IgD-negative memory B cell (primary cell): ENCODE measurements at regions not wholly inside any gene's neighbourhood (a gene's known extent, or its start where the extent isn't known, plus 50 kb on each side); places are given as distances from the start of the nearest gene placed in this dataset.

ENCODE experiments used
- H3K27ac Mint-ChIP-seq, 3 donors: one replicate each; pipeline ENCODE4 v1.8.0; 2020 to 2022; ENCODE audit warnings: mild to moderate bottlenecking in 3 of 3, mixed read lengths in 3 of 3, moderate library complexity in 1 of 3
- H3K27me3 Mint-ChIP-seq: one replicate; pipeline ENCODE4 v1.8.0; 2021; ENCODE audit warnings: mixed read lengths
- H3K36me3 Mint-ChIP-seq: one replicate; pipeline ENCODE4 v1.8.0; 2020; ENCODE audit warnings: mild to moderate bottlenecking, mixed read lengths
- H3K4me1 Mint-ChIP-seq, 3 donors: one replicate each; pipeline ENCODE4 v1.8.0; 2020 to 2022; ENCODE audit warnings: mixed read lengths in 3 of 3, mild to moderate bottlenecking in 1 of 3
- H3K4me3 Mint-ChIP-seq, 4 donors: one replicate each; pipeline ENCODE4 v1.8.0; 2020 to 2022; ENCODE audit warnings: mild to moderate bottlenecking in 4 of 4, mixed read lengths in 4 of 4, moderate library complexity in 3 of 4
- H3K9me3 Mint-ChIP-seq, 3 donors: one replicate each; pipeline ENCODE4 v1.8.0; 2020 to 2021; ENCODE audit warnings: mixed read lengths in 3 of 3, mild to moderate bottlenecking in 1 of 3

DNA sequence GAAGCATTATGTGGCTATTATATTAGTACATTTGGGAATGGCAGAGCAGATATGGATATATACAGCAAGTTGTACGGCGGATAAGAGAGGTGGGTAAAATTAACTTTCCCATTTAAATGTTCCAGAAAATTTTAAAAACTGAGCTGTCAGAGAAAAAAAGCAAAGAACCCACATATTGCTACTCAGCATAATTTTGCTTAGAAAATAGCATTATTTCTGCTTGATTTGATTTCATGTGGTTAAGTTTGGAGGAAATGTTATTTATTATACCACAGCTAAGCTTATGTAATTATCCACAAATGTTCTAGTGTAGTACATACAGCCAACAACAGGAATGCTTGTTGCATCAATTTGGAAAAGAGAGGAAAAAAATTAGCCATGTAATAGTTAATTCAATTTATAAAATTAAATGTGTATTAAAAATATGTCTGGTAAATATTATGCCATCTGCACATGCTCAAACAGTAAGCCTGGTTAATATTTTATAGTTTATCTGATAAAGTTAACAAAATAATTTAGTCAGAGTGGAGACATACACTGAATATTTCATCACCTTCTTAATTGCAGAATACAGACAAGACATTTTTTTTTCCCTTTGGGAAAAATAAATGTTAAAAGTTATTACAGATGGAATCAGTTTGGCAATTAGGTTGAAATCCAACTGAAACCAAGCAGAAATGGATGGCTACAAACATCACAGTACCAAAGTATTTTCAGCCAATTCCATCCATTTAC lies 172.1 kb upstream of the ID4 start:
- H3K4me1 Mint-ChIP-seq, result peaks cover 0 to 3% (median 0%) of the 10 kb centered on the region in 3 donors
- peaks cover 4 to 6% (median 5%) of the 10 kb centered on the region in 3 donors for H3K9me3 Mint-ChIP-seq
- H3K27ac Mint-ChIP-seq, result no peak overlapping the region
- peaks cover 2% of the 10 kb centered on the region for H3K36me3 Mint-ChIP-seq
- peaks cover 1% of the 10 kb centered on the region for H3K27me3 Mint-ChIP-seq
- no peak overlapping the region for H3K4me3 Mint-ChIP-seq

DNA sequence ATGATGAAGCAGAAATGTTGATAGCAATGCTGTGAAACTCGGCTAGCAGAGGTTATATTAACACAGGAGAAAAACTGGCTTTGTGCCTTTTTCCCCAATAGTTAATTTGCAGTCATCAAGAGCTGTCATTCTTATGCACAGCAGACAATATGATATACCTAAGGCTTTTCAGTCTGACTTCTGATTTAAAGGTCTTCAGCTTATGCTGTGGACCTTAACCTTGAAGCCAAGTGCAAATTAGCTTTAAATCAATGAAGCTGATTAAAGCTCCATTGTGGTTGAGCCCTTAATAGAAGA lies 171.6 kb upstream of the ID4 start:
- Mint-ChIP-seq H3K4me1 (peaks cover 0 to 3% (median 0%) of the 10 kb centered on the region in 3 donors), H3K36me3 (peaks cover 2% of the 10 kb centered on the region), H3K4me3 (no peak overlapping the region), H3K27ac (no peak overlapping the region), H3K27me3 (peaks cover 1% of the 10 kb centered on the region), H3K9me3 (peaks cover 4 to 10% (median 5%) of the 10 kb centered on the region in 3 donors)

GRCh38 chr6:19668710-19669109 lies 168.5 kb upstream of the ID4 start:
- Mint-ChIP-seq H3K9me3 (peaks cover 0 to 13% (median 5%) of the 10 kb centered on the region in 3 donors), H3K4me3 (no peak overlapping the region), H3K4me1 (peaks cover 0 to 2% (median 0%) of the 10 kb centered on the region in 3 donors), H3K27me3 (no peaks in the 10 kb centered on the region), H3K27ac (no peak overlapping the region), H3K36me3 (peaks cover 2% of the 10 kb centered on the region)

GRCh38 chr6:19669206-19669605 lies 168.0 kb upstream of the ID4 start:
- H3K36me3 Mint-ChIP-seq, result peaks cover 2% of the 10 kb centered on the region

DNA sequence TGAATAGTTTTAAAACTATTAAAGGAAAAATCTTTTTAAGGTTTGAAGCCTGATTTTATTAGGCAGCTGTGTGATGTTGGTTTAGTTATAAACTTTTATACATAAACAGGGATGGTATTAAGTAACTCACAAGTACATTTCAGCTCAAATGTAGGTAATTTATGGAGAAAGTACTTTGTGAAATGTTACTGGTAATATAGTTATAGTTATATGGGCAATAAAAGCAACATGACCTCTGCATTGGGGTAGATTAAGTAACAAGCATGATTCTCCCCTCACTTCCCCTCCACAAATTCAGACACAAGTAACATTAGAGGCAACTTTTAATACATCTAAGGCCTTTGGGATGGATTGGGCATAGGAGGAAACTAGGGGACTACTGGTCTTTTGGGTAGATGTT lies 154.3 kb upstream of the ID4 start:
- Mint-ChIP-seq H3K27ac (no peak overlapping the region), H3K4me3 (no peak overlapping the region), H3K9me3 (peaks cover 3 to 10% (median 3%) of the 10 kb centered on the region in 3 donors), H3K27me3 (no peaks in the 10 kb centered on the region), H3K36me3 (no peaks in the 10 kb centered on the region), H3K4me1 (no peaks in the 10 kb centered on the region)

More at GRCh38 chr6:19669206-19669605, 168.0 kb upstream of the ID4 start:
- Mint-ChIP-seq H3K4me1 (peaks cover 0 to 2% (median 0%) of the 10 kb centered on the region in 3 donors), H3K27ac (no peak overlapping the region), H3K9me3 (peaks cover 0 to 10% (median 5%) of the 10 kb centered on the region in 3 donors), H3K27me3 (no peaks in the 10 kb centered on the region), H3K4me3 (no peak overlapping the region)

DNA sequence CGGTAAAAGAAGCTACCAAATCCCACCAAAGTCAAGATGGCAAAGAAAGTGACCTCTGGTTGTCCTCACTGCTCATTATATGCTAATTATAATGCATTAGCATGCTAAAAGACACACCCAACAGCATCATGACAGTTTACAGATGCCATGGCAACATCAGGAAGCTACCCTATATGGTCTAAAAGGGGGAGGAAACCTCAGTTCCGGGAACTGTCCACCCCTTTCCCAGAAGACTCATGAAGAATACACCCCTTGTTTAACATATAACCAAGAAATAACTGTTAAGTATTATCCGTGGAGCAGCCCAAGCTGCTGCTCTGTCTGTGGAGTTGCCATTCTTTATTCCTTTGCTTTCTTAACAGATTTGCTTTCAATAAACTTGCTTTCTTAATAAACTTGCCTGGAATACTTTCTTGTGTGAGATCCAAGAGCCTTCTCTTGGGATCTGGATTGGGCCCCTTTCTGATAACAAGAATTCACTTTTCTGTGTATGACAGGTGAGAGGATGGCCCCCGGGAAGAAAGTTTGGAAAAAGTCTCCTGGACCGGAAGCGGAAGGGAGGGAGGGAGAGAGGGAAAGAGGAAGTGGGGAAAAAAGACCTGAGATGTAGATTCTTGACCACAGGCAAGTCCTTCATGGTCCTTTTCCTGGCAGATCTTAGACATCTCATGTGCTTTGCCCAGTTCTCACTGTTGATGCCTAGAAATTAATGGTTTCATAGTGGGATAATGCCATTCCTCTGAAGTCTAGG lies 146.7 kb upstream of the ID4 start:
- Mint-ChIP-seq H3K9me3 (peaks cover 6 to 7% (median 6%) of the 10 kb centered on the region in 3 donors), H3K27ac (no peak overlapping the region), H3K36me3 (no peaks in the 10 kb centered on the region), H3K4me3 (no peak overlapping the region), H3K4me1 (no peaks in the 10 kb centered on the region), H3K27me3 (peaks cover 4% of the 10 kb centered on the region)

DNA sequence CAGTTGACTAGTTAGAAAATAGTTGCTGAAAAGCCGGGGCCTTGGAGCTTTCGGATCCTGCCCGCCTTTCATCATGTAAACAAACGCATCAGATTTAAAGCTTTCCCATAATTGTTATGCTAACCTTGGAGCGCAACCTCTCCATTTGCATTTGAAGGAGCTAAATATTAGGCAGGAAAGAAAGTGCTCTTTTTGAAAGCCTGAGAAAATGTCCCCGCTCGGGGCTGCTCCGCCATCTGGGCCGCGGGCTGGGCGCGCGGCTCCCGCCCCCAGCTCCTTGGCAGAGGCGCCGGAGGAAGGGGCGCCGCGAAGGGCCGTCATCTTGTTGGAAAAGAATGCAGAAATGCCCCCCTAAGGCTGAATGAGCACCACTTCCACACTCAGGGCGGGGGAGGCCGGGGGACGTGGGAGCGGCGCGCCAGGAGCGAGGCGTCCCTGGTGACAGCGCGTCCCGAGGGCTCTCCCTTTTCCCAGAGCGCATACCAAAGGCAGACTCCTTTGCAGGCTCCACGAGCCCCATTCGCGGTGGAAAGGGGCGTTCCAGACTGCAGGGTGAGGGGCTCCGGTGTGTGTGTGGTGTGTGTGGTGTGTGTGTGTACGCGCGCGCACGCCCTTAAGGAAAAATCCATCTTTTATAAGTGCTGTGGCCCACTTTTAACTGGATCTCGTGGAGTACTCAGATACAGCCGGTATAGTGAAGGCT lies 145.6 kb upstream of the ID4 start:
- H3K36me3 Mint-ChIP-seq, result no peaks in the 10 kb centered on the region

DNA sequence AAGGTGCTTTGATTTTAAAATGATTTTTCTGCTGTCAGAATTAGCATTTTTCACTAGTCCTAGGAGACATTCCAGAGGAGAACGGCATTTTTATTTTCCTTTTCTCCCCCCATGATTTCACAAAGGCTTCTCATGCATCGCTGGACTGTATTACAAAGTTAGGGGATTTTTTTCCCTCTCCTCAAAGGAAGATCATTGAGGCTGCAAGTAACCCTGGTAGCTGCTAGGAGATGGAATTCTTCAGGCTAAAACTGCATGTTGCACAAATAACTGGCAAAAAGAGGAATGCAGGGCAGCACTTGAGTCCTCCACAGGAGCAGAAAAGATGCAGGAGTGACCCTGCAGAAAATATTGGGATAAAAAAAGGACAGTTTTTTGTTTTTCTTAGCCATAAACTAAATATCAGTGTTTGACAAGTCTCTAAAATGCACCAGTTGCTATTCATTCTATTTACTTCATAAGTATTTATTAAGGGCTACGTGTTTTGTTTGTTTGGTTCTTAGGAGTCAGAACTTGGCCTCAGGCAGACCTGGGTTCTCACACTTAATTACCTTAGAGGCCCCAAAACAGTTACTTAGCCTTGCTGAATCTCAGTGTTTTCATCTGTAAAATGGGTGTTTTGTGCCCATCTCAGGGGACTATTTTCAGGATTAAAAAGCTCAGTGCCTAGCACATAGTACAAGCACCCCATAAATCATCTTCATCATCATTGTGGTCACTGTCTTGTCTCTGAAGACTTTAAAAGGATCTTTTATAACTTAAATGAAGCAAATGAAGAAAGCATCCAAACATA lies 144.5 kb upstream of the ID4 start:
- Mint-ChIP-seq H3K27ac (no peak overlapping the region), H3K36me3 (no peaks in the 10 kb centered on the region)

More for the DNA sequence above, 145.6 kb upstream of the ID4 start:
- peaks cover 4% of the 10 kb centered on the region for H3K27me3 Mint-ChIP-seq
- H3K4me1 Mint-ChIP-seq, result no peaks in the 10 kb centered on the region
- H3K9me3 Mint-ChIP-seq, result peaks cover 6 to 7% (median 6%) of the 10 kb centered on the region in 3 donors
- no peak overlapping the region for H3K4me3 Mint-ChIP-seq
- H3K27ac Mint-ChIP-seq, result no peak overlapping the region

DNA sequence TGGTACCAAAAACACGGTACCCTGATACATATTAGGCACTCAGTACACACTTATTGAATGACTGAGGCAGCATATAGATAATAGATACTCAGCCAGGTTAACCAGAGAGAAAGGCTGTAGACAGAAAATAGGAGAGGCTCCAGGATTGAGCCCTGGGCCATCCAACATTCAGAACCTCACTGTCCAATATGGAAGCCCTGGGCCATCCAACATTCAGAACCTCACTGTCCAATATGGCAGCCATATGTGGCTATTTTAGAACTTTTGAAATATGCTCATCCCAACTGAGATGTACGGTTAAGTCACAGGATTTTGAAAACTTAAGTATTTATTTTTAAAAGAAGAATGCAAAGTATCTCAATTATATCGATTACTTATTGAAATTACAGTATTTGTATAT lies 142.5 kb upstream of the ID4 start:
- Mint-ChIP-seq H3K27ac (no peak overlapping the region), H3K4me1 (no peaks in the 10 kb centered on the region), H3K4me3 (no peak overlapping the region), H3K9me3 (peaks cover 5 to 11% (median 9%) of the 10 kb centered on the region in 3 donors), H3K27me3 (peaks cover 3% of the 10 kb centered on the region), H3K36me3 (no peaks in the 10 kb centered on the region)

More for the DNA sequence above, 144.5 kb upstream of the ID4 start:
- Mint-ChIP-seq H3K9me3 (peaks cover 3 to 6% (median 6%) of the 10 kb centered on the region in 3 donors), H3K4me3 (no peak overlapping the region), H3K27me3 (peaks cover 4% of the 10 kb centered on the region), H3K4me1 (no peaks in the 10 kb centered on the region)

GRCh38 chr6:19697744-19698290 lies 139.4 kb upstream of the ID4 start:
- H3K27me3 Mint-ChIP-seq, result no peaks in the 10 kb centered on the region
- H3K27ac Mint-ChIP-seq, result no peak overlapping the region
- no peaks in the 10 kb centered on the region for H3K4me1 Mint-ChIP-seq
- peaks cover 6 to 10% (median 9%) of the 10 kb centered on the region in 3 donors for H3K9me3 Mint-ChIP-seq
- H3K36me3 Mint-ChIP-seq, result no peaks in the 10 kb centered on the region
- no peak overlapping the region for H3K4me3 Mint-ChIP-seq

- H3K4me1 Mint-ChIP-seq, result no peaks in the 10 kb centered on the region
- no peak overlapping the region for H3K27ac Mint-ChIP-seq
- peaks cover 6 to 14% (median 6%) of the 10 kb centered on the region in 3 donors for H3K9me3 Mint-ChIP-seq
- no peak overlapping the region for H3K4me3 Mint-ChIP-seq
- no peaks in the 10 kb centered on the region for H3K27me3 Mint-ChIP-seq
- no peaks in the 10 kb centered on the region for H3K36me3 Mint-ChIP-seq
These were observed 137.2 kb upstream of the ID4 start for GRCh38 chr6:19699932-19700331.

DNA sequence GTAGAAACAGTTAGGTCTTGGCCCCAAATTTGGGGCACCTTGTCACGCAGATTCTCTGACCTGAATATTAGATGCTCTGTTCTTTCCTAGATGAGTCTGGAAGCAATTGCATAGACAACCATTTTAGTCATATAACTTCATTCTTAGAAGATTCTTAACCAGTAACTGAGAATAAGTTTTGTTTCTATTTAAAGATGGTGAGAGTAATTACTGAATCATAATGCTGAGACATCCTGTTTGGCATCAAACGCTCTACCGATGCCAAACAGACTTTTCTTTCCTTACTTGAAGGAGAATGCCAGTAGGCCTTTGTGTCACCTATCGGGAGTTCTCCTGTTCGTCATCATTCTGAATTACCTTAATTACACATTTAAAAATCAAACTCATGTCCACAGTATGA lies 131.6 kb upstream of the ID4 start:
- H3K27me3 Mint-ChIP-seq, result no peaks in the 10 kb centered on the region
- H3K4me1 Mint-ChIP-seq, result no peaks in the 10 kb centered on the region
- peaks cover 0 to 6% (median 0%) of the 10 kb centered on the region in 3 donors for H3K9me3 Mint-ChIP-seq
- no peaks in the 10 kb centered on the region for H3K36me3 Mint-ChIP-seq
- H3K4me3 Mint-ChIP-seq, result no peak overlapping the region
- H3K27ac Mint-ChIP-seq, result no peak overlapping the region

GRCh38 chr6:19712012-19712688 lies 125.0 kb upstream of the ID4 start:
- no peak overlapping the region for H3K27ac Mint-ChIP-seq
- H3K36me3 Mint-ChIP-seq, result no peaks in the 10 kb centered on the region
- H3K9me3 Mint-ChIP-seq, result peaks cover 0 to 1% (median 0%) of the 10 kb centered on the region in 3 donors
- H3K4me3 Mint-ChIP-seq, result no peak overlapping the region
- H3K4me1 Mint-ChIP-seq, result no peaks in the 10 kb centered on the region
- H3K27me3 Mint-ChIP-seq, result no peaks in the 10 kb centered on the region

GRCh38 chr6:19712998-19713397 lies 124.2 kb upstream of the ID4 start:
- H3K27me3 Mint-ChIP-seq, result no peaks in the 10 kb centered on the region
- no peak overlapping the region for H3K27ac Mint-ChIP-seq
- peaks cover 0 to 3% (median 0%) of the 10 kb centered on the region in 3 donors for H3K9me3 Mint-ChIP-seq
- H3K36me3 Mint-ChIP-seq, result no peaks in the 10 kb centered on the region
- H3K4me3 Mint-ChIP-seq, result no peak overlapping the region
- H3K4me1 Mint-ChIP-seq, result no peaks in the 10 kb centered on the region
